ENCODE measurements at regions not wholly inside any gene's neighbourhood (a gene's known extent, or its start where the extent isn't known, plus 50 kb on each side); places are given as distances from the start of the nearest gene placed in this dataset.
"Not testable (repeated sequence)": the region's sequence is repeated elsewhere in the genome, so short reads cannot be mapped to it uniquely, and the experiment has no call there.

DNA sequence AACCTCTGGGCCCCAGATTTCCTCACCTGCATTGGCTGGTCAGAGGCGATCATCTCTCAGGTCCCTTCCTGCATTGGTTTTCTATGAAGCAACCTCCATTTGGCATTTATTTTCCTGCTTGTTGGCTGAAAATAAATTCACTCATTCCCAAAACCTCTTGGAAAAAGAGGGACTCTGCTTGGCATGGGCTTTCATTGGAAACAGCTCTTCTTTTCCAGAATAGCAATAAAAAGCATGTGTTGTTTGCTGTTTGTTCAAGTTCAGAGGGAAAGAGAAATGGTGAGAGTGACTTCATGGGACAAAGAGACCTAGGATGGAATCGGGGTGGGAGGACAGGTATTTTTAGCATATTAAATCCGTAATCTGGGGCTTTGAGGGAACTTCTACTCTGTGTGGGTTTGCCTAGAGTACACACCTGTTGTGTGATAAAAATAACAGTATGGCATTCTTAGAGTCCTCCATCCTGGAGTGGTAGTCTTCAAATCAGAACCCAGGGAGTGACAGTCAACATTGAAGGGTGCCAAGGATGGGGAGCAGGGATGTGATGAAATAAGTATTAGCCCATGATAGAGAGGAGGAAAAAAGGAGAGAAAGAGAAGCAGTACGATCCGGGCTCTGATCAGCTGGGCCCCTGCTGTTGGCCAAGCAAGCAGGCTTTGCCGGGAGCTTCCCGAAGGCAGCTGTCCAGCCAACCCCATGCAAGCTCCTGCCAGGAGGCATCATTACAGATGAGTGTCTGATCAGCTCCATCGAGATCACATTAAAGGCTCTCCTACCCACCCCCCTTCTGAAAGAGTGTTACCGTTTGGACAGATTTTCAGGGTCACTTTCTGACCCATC lies 131.9 kb upstream of the NFIA start:
- peaks cover 22% of the 10 kb centered on the region for H3K27me3 ChIP-seq (ENCODE audit: low read depth)
- H3K36me3 ChIP-seq (replicated peaks) = no peaks in the 10 kb centered on the region
- no peaks in the 10 kb centered on the region for H3K9me3 ChIP-seq
- in situ Hi-C loops (cut with MboI; ENCODE audit: low sequenced_read_pairs) = no loop called here
- no peak for DNase-seq (ENCODE audit: low spot score in 2 of 2)
- no peaks in the 10 kb centered on the region for H3K4me1 ChIP-seq
- H3K4me3 ChIP-seq = no peak overlapping the region

DNA sequence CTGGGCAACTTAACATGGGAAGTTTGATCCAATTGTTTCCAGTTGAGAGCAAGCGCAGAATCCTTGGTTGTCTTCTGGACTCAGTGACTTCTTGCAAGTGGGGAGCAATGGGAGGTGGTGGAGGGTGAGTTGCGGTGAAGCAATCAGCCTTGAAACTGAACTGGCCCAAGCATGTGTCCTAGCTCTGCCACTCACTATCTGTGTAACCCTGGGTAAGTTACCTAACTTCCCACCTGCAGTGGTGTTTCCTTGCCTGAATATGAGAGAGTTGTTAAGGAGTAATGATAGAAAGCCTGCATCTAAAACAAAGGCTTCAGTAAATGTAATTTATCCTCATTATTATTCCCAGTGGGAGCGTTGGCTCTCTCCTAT lies 132.5 kb upstream of the NFIA start:
- in situ Hi-C loops (cut with MboI; ENCODE audit: low sequenced_read_pairs) = no loop called here

DNA sequence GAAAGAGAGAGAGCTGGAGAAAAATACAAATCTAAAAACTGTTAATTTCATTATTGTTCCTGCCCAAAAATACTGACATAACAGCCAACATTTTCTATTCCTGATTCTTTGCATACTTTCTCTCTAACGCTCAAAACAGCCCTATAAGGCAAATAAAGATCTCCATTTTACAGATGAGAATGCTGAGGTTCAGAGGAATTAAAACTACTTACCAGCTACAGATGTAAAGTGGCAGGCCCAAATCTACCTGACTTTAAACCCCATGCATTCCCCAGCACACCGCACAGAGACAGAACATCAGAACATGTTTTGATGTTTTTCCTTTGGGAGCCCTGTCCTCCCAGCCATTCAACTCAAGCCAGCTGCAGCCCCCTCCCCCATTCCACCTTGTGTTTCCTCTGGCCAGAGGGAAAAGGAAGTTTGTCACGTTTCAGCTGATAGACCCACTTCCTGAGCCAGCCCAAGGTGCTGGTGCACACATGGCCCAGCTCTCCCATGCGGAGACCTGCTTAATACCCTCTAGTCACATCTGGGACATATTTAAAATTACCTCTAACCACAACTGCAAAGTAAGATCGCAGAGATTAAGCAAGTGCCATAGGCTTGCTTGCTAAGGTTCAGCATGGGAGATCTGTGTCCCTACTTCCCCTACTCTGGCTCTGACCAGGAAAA lies 133.1 kb upstream of the NFIA start:
- no peaks in the 10 kb centered on the region for H3K9me3 ChIP-seq
- no peaks in the 10 kb centered on the region for H3K4me1 ChIP-seq
- no peaks in the 10 kb centered on the region for H3K36me3 ChIP-seq (replicated peaks)
- DNase-seq (ENCODE audit: low spot score in 2 of 2) = no peak
- H3K27me3 ChIP-seq (ENCODE audit: low read depth) = peaks cover 26% of the 10 kb centered on the region
- in situ Hi-C loops (cut with MboI; ENCODE audit: low sequenced_read_pairs) = no loop called here
- no peak overlapping the region for H3K4me3 ChIP-seq

More for the DNA sequence above, 132.5 kb upstream of the NFIA start:
- Histone ChIP-seq H3K27me3 (ENCODE audit: low read depth) (peaks cover 26% of the 10 kb centered on the region), H3K4me3 (no peak overlapping the region), H3K9me3 (no peaks in the 10 kb centered on the region), H3K36me3 (replicated peaks) (no peaks in the 10 kb centered on the region), H3K4me1 (no peaks in the 10 kb centered on the region)
- DNase-seq (ENCODE audit: low spot score in 2 of 2) = no peak

DNA sequence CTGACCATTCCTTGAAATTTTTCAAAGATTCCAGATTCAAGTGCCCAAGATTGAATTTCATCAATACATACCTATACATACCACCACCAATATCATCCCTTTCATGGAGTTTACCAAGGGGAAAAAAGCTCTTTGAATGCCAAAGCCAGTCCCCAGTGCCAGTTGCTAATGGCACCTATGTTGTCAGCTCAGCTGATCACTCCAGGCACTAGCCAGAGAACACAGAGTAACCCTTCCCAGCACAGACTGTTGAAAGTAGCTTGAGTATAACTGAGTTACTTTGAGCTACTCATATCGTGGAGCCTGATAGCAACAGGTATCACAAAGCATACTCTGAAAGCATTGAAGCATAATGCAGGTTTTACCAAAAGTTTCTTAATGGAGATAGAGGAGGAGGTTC lies 133.9 kb upstream of the NFIA start:
- in situ Hi-C loops (cut with MboI; ENCODE audit: low sequenced_read_pairs) = no loop called here
- H3K36me3 ChIP-seq (replicated peaks) = no peaks in the 10 kb centered on the region
- H3K9me3 ChIP-seq = no peaks in the 10 kb centered on the region
- no peak overlapping the region for H3K4me3 ChIP-seq
- H3K27me3 ChIP-seq (ENCODE audit: low read depth) = peaks cover 26% of the 10 kb centered on the region
- H3K4me1 ChIP-seq = no peaks in the 10 kb centered on the region
- no peak for DNase-seq (ENCODE audit: low spot score in 2 of 2)

DNA sequence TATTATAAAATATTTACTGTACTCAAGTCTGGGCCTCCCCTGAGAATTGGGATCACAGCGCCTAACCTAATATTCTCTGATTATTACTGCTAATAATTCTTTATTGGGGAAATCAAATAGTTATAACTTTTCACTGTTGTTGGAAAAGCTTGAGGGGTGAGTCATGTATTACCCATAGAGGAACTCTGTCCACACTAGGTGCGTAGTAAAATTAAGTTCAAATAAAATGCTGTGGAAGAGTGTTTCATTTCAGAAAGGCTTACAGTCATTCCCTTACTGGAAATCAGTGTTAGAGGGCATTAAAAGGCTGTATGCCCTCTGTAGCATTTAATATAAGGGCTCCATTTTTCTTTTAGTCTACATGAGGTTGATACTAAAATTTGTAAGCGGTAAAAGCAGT lies 135.0 kb upstream of the NFIA start:
- Histone ChIP-seq H3K27me3 (ENCODE audit: low read depth) (peaks cover 27% of the 10 kb centered on the region), H3K4me1 (no peaks in the 10 kb centered on the region), H3K36me3 (replicated peaks) (no peaks in the 10 kb centered on the region), H3K4me3 (no peak overlapping the region), H3K9me3 (no peaks in the 10 kb centered on the region)
- no peak for DNase-seq (ENCODE audit: low spot score in 2 of 2)
- in situ Hi-C loops (cut with MboI; ENCODE audit: low sequenced_read_pairs) = no loop called here

DNA sequence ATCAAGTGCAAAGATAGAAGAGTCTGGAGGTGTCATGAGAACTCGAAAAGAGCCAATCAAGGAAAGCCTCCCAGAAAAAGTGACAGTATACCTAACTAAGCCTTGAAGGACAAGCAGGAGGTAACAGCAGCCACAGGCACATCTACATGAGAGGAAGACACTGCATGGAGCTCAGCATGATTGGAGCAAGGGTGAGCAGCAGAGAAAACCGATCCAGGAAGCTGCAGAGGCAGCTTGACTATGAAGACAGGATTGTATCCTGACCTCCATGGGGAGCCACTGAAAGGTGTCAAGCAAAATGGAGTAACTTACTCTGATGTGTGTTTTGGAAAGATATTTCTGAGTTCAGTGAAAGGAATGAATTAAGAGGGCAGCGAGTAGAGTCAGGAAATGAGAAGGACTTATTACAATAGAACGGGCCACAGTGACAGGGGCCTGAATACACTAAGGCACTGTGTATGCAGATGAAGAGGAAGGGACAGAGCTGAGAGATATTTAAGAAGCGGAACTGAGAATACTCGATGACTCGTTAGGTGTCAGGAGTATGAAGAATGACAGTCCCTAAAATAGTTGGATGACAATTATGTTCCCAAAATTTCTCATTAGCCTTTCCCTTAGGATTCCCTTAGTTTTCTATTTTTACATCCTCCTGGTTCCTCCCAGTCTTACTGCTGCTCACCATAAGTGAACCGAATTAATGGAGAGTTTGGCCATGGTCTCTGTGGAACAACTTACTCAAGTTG lies 139.3 kb upstream of the NFIA start:
- H3K4me3 ChIP-seq = no peak overlapping the region
- H3K9me3 ChIP-seq = no peaks in the 10 kb centered on the region
- no peaks in the 10 kb centered on the region for H3K36me3 ChIP-seq (replicated peaks)
- H3K4me1 ChIP-seq = no peaks in the 10 kb centered on the region
- in situ Hi-C loops (cut with MboI; ENCODE audit: low sequenced_read_pairs) = no loop called here
- H3K27me3 ChIP-seq (ENCODE audit: low read depth) = peaks cover 18% of the 10 kb centered on the region; the same call in 1 of the 2 replicates
- DNase-seq (ENCODE audit: low spot score in 2 of 2) = no peak

DNA sequence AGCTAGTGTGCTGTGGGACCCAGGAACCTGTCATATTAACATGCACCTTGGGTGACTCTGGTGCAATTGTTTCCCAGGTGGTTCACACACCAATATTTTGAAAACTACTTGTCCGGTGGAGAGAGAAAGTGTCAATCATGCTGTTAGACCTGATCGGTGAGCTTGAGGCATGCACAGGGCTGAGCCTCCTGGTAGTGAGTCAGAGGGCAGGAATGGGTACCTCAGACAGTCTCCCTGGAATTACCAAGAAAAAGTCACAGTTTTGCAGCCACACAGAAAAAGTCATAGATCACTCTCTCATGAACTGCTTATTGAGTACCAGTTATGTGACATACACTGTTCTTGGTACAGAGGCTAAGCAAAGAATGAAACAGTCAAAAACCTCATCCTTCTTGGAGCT lies 140.1 kb upstream of the NFIA start:
- 0 out of 2 replicates have a peak, but pooled peaks cover 16% of the 10 kb centered on the region for H3K27me3 ChIP-seq (ENCODE audit: low read depth)
- H3K36me3 ChIP-seq (replicated peaks) = no peaks in the 10 kb centered on the region
- no peaks in the 10 kb centered on the region for H3K4me1 ChIP-seq
- no peak overlapping the region for H3K4me3 ChIP-seq
- DNase-seq (ENCODE audit: low spot score in 2 of 2) = no peak
- in situ Hi-C loops (cut with MboI; ENCODE audit: low sequenced_read_pairs) = no loop called here
- H3K9me3 ChIP-seq = no peaks in the 10 kb centered on the region

DNA sequence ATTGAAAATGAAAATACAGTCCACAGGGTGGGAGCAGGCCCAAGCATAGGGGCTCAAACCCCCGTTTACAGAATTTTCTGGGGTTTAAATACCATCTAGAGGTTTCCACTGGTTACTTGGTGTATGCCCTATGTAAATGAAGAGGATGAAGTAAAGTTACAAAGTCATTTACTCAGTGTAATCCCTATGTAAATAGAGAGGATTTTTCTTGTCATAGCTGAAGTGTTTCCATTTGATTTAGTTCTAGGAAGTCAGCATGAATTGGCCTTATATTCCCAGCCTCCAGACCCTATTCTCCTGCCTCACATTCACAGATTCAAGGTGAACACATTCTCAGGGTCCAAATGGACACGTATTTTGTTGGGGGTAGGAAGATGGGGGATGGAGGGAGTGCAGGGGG lies 141.7 kb upstream of the NFIA start:
- in situ Hi-C loops (cut with MboI; ENCODE audit: low sequenced_read_pairs); H3K9me3 ChIP-seq; H3K4me1 ChIP-seq; DNase-seq (ENCODE audit: low spot score in 2 of 2); H3K36me3 ChIP-seq (replicated peaks); H3K4me3 ChIP-seq: not testable (repeated sequence)
- peaks cover 16% of the 10 kb centered on the region; the same call in 1 of the 2 replicates for H3K27me3 ChIP-seq (ENCODE audit: low read depth)

DNA sequence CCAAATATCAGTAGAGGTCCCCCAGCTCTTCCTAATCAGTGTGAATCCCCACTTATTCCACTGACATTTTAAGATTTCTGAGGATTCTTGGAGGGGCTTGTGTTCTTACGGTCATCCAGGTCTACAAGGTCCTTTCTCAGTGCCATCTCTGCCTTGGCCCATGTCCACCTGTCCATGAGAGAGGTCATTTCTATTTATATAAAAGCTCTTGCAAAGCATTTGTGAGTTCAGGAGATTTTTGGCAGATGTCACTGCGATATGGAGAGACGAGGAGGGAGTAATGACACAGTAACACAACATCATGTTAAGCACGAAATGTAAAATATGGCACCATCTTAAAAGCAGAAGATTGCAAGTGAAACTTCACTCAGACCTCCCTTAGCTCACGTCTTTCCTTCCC lies 144.6 kb upstream of the NFIA start:
- H3K4me3 ChIP-seq = no peak overlapping the region
- DNase-seq (ENCODE audit: low spot score in 2 of 2) = no peak
- peaks cover 8% of the 10 kb centered on the region; the same call in 1 of the 2 replicates for H3K27me3 ChIP-seq (ENCODE audit: low read depth)
- no peaks in the 10 kb centered on the region for H3K36me3 ChIP-seq (replicated peaks)
- no peaks in the 10 kb centered on the region for H3K4me1 ChIP-seq
- in situ Hi-C loops (cut with MboI; ENCODE audit: low sequenced_read_pairs) = no loop called here
- no peaks in the 10 kb centered on the region for H3K9me3 ChIP-seq

DNA sequence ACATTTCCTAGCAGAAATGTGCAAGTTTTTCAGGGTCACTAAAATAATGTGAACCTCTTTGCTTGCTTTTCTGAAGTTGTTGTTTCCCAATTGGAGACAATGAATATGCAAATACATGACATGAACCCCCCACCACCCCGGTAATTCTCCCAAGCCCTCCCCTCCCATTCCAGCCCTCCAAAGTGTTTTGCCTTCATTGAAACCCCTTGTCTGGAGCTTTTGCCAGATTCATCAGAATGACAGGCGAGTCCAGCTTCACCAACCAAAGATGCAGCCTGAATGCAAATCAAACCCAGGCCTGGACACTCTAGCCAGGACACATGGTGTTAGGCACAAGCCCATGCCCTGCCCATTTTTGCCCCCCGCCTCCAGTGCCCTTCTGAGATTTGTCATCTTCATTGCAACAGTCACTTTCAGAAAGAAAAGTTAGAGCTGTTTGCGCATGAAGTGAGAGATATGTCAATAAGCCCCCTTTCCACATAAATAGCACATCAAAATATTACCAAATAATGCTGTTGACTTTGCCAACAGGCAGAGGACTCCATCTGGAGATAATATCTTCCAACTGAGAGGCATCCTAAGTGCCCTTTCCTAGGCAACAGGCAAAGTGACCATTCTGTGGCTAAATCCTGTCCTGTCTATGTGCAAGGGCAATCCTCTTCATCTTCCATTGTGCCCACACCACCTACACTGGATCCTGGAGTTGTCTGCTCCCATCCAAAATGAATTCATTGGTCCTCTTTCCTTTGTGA lies 145.6 kb upstream of the NFIA start:
- in situ Hi-C loops (cut with MboI; ENCODE audit: low sequenced_read_pairs) = no loop called here
- H3K36me3 ChIP-seq (replicated peaks) = no peaks in the 10 kb centered on the region
- no peak overlapping the region for H3K4me3 ChIP-seq
- DNase-seq (ENCODE audit: low spot score in 2 of 2) = no peak
- H3K4me1 ChIP-seq = no peaks in the 10 kb centered on the region
- peaks cover 8% of the 10 kb centered on the region; the same call in 1 of the 2 replicates for H3K27me3 ChIP-seq (ENCODE audit: low read depth)
- no peaks in the 10 kb centered on the region for H3K9me3 ChIP-seq

DNA sequence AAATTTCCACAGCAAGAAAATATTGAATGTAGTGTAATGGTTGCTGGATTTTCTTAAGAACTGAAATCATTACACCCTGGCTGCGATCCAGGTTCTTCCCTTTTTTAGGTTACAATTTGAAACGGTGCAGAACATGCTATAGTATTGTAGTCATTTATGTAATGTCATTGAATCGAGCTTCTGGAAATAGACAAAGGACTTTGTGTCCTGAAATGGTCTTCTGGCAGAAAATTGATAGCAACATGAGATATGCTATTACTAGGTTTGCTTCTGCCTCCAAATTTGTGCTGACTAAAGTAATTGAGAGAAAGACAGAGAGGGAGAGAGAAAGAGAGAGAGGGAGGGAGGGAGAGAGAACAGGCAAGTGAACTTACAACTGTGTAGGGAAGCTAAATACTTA lies 146.2 kb upstream of the NFIA start:
- no peaks in the 10 kb centered on the region for H3K9me3 ChIP-seq
- H3K4me1 ChIP-seq = no peaks in the 10 kb centered on the region
- no peaks in the 10 kb centered on the region for H3K36me3 ChIP-seq (replicated peaks)
- no peak overlapping the region for H3K4me3 ChIP-seq
- H3K27me3 ChIP-seq (ENCODE audit: low read depth) = peaks cover 8% of the 10 kb centered on the region; the same call in 1 of the 2 replicates
- in situ Hi-C loops (cut with MboI; ENCODE audit: low sequenced_read_pairs) = no loop called here
- no peak for DNase-seq (ENCODE audit: low spot score in 2 of 2)

DNA sequence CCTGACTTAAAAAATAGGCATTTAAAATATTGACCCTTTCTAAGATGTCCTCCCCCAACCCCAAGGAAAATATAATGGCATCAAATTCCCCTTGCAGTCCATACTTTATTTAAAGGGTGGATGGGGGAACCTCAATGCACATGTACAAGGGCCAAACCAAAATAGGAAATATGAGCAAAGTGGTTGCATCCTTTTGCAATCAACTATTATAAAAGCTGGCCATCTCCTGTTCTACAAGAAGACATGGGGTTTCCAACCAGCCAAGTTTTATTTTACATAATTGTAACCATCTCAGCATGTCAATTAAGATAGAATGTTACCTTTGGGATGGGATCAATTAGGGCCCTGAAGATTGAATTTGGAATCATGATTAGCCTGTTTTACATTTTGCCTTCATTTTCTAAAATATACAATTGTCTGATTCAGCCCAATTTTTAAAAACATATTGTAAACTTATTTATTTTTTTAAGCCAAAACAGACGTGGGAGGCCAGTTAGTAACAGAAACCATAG lies 146.7 kb upstream of the NFIA start:
- in situ Hi-C loops (cut with MboI; ENCODE audit: low sequenced_read_pairs) = no loop called here
- Histone ChIP-seq H3K4me1 (no peaks in the 10 kb centered on the region), H3K9me3 (no peaks in the 10 kb centered on the region), H3K4me3 (no peak overlapping the region), H3K36me3 (replicated peaks) (no peaks in the 10 kb centered on the region), H3K27me3 (ENCODE audit: low read depth) (peaks cover 8% of the 10 kb centered on the region; the same call in 1 of the 2 replicates)
- DNase-seq (ENCODE audit: low spot score in 2 of 2) = no peak

DNA sequence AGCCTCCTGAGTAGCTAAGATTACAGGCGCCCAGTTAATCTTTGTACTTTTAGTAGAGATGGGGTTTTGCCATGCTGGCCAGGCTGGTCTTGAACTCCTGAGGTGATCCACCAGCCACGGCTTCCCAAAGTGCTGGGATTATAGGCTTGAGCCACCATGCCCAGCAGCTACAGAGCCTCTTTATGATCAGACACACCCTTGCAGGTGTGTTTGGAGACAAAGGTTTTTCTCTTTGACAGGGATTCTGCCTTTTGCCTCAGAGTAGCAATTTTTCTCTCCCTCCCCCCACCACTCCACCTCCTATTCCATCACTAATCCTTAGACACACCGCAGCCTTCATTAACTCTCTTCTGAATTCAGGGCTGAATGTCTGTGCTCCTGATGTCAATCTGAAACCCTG lies 152.2 kb upstream of the NFIA start:
- H3K4me3 ChIP-seq = no peak overlapping the region
- H3K27me3 ChIP-seq (ENCODE audit: low read depth) = no peaks in the 10 kb centered on the region
- H3K4me1 ChIP-seq = no peaks in the 10 kb centered on the region
- no peaks in the 10 kb centered on the region for H3K36me3 ChIP-seq (replicated peaks)
- no peak for DNase-seq (ENCODE audit: low spot score in 2 of 2)
- H3K9me3 ChIP-seq = no peaks in the 10 kb centered on the region
- in situ Hi-C loops (cut with MboI; ENCODE audit: low sequenced_read_pairs) = no loop called here
